ENCODE measurements at regions not wholly inside any gene's neighbourhood (a gene's known extent, or its start where the extent isn't known, plus 50 kb on each side); places are given as distances from the start of the nearest gene placed in this dataset.

- Histone ChIP-seq H3K14ac (ENCODE audit: insufficient read depth, low read length) (no peak overlapping the region), H3T11ph (ENCODE audit: low read length) (no peak overlapping the region), H2BK20ac (ENCODE audit: low read depth, low read length, poor library complexity, severe bottlenecking) (no peak overlapping the region), H3K27ac (ENCODE audit: insufficient read length, low read depth, low read length) (no peak overlapping the region), H3K27me3 (ENCODE audit: insufficient read depth, low read length) (no peaks in the 10 kb centered on the region), H4K20me1 (ENCODE audit: control insufficient read depth, insufficient read depth, insufficient read length) (no peaks in the 10 kb centered on the region), H3K4me1 (ENCODE audit: insufficient read depth, low read length) (peaks cover 1% of the 10 kb centered on the region; the same call in 1 of the 2 replicates), H3K9me3 (ENCODE audit: control insufficient read depth, low read depth, low read length) (no peaks in the 10 kb centered on the region), H2BK12ac (ENCODE audit: insufficient read length, low read depth, low read length) (no peak overlapping the region), H3K18ac (ENCODE audit: insufficient read length, low read depth, low read length) (no peak overlapping the region), H2AK5ac (ENCODE audit: insufficient read length, low read length) (no peak overlapping the region), H4K91ac (ENCODE audit: insufficient read length, low read depth, low read length) (no peak overlapping the region), H4K5ac (ENCODE audit: insufficient read length, low read depth, low read length) (no peak overlapping the region), H3K23ac (ENCODE audit: insufficient read length, low read depth, low read length) (no peak overlapping the region), H3K4me2 (ENCODE audit: insufficient read depth, insufficient read length, low read length) (no peak overlapping the region), H2AFZ (ENCODE audit: low read length) (no peak overlapping the region), H3K4ac (ENCODE audit: low read depth, low read length) (no peak overlapping the region), H2BK120ac (ENCODE audit: low read depth, low read length, poor library complexity, severe bottlenecking) (no peak overlapping the region), H2BK5ac (ENCODE audit: insufficient read length, low read length) (no peak overlapping the region), H4K8ac (replicated peaks; ENCODE audit: insufficient read length, low read depth, low read length) (no peak overlapping the region), H3K79me1 (ENCODE audit: insufficient read depth, low read depth, low read length, poor library complexity, severe bottlenecking) (no peaks in the 10 kb centered on the region), H3K23me2 (ENCODE audit: insufficient read length, low read depth, low read length, poor library complexity, severe bottlenecking) (no peaks in the 10 kb centered on the region), H3K9ac (ENCODE audit: extremely low read depth, insufficient read length, low read length) (no peak overlapping the region), H3K79me2 (ENCODE audit: insufficient read depth, low read length) (no peaks in the 10 kb centered on the region), H3K56ac (ENCODE audit: insufficient read length, low read depth, low read length) (no peak overlapping the region), H2BK15ac (ENCODE audit: low read depth, low read length) (no peak overlapping the region)
- H3K27ac Mint-ChIP-seq: no peak overlapping the region
- DNase-seq: no peak
- H3K9me3 Mint-ChIP-seq: peaks cover 22 to 37% of the 10 kb centered on the region in 2 experiments
- H3K4me3 Mint-ChIP-seq: no peak overlapping the region
- peaks cover 26% of the 10 kb centered on the region in 2 experiments for H3K4me1 Mint-ChIP-seq
- TF ChIP-seq CTCF (conservative IDR thresholded peaks at IDR 0.05): no peak
- no peaks in the 10 kb centered on the region for H3K27me3 Mint-ChIP-seq (ENCODE audit: low read depth)
- no CpG with 5 or more reads among the region's 1 CpG for WGBS (ENCODE audit: extremely low coverage, insufficient read length, low lambda C conversion rate)
- H3K36me3 Mint-ChIP-seq (ENCODE audit: insufficient read depth in 1 of 3, low read depth in 3 of 3): peaks cover 14 to 41% (median 19%) of the 10 kb centered on the region in 3 experiments
These were observed 280.2 kb upstream of the USP25 start for GRCh38 chr21:15449556-15449955.
